ENCODE measurements at regions not wholly inside any gene's neighbourhood (a gene's known extent, or its start where the extent isn't known, plus 50 kb on each side); places are given as distances from the start of the nearest gene placed in this dataset.

- Histone ChIP-seq H3K36me3 (no peaks in the 10 kb centered on the region), H3K9ac (ENCODE audit: low read depth in 2 of 2, low read length in 2 of 2) (no peak overlapping the region), H3K27me3 (no peaks in the 10 kb centered on the region)
These were observed 1344.2 kb upstream of the PABPC4L start for GRCh38 chr4:135545616-135546317.

GRCh38 chr4:135538698-135539097 lies 1337.1 kb upstream of the PABPC4L start:
- no peak overlapping the region for H3K27ac ChIP-seq
- H3K36me3 ChIP-seq: no peaks in the 10 kb centered on the region
- H3K9me3 ChIP-seq: no peaks in the 10 kb centered on the region
- DNase-seq: no peak
- no peak for TF ChIP-seq CTCF (IDR thresholded peaks at IDR 0.05)
- H3K4me1 ChIP-seq: no peaks in the 10 kb centered on the region
- no peak overlapping the region for H3K4me3 ChIP-seq
- no peak overlapping the region for H3K9ac ChIP-seq (ENCODE audit: low read depth in 2 of 2, low read length in 2 of 2)
- no peaks in the 10 kb centered on the region for H3K27me3 ChIP-seq
- intact Hi-C loops (cut with DNase I): no loop called here

More at GRCh38 chr4:135545616-135546317, 1344.2 kb upstream of the PABPC4L start:
- no peak overlapping the region for H3K27ac ChIP-seq
- DNase-seq: no peak
- no peaks in the 10 kb centered on the region for H3K4me1 ChIP-seq
- intact Hi-C loops (cut with DNase I): no loop called here
- no peaks in the 10 kb centered on the region for H3K9me3 ChIP-seq
- H3K4me3 ChIP-seq: no peak overlapping the region
- TF ChIP-seq CTCF (IDR thresholded peaks at IDR 0.05): no peak

GRCh38 chr4:135533053-135533452 lies 1331.5 kb upstream of the PABPC4L start:
- Histone ChIP-seq H3K9me3 (no peaks in the 10 kb centered on the region), H3K27me3 (no peaks in the 10 kb centered on the region), H3K4me3 (no peak overlapping the region), H3K4me1 (no peaks in the 10 kb centered on the region), H3K36me3 (no peaks in the 10 kb centered on the region), H3K27ac (no peak overlapping the region), H3K9ac (ENCODE audit: low read depth in 2 of 2, low read length in 2 of 2) (no peak overlapping the region)
- intact Hi-C loops (cut with DNase I): no loop called here
- DNase-seq: no peak
- TF ChIP-seq CTCF (IDR thresholded peaks at IDR 0.05): no peak

GRCh38 chr4:135532132-135532531 lies 1330.5 kb upstream of the PABPC4L start:
- intact Hi-C loops (cut with DNase I): no loop called here
- no peaks in the 10 kb centered on the region for H3K27me3 ChIP-seq
- no peak for TF ChIP-seq CTCF (IDR thresholded peaks at IDR 0.05)

GRCh38 chr4:135515295-135515694 lies 1313.7 kb upstream of the PABPC4L start:
- Histone ChIP-seq H3K27ac (no peak overlapping the region), H3K4me3 (no peak overlapping the region), H3K36me3 (no peaks in the 10 kb centered on the region), H3K4me1 (no peaks in the 10 kb centered on the region), H3K9ac (ENCODE audit: low read depth in 2 of 2, low read length in 2 of 2) (no peak overlapping the region), H3K27me3 (no peaks in the 10 kb centered on the region), H3K9me3 (no peaks in the 10 kb centered on the region)
- intact Hi-C loops (cut with DNase I): no loop called here
- TF ChIP-seq CTCF (IDR thresholded peaks at IDR 0.05): no peak
- no peak for DNase-seq

More at GRCh38 chr4:135532132-135532531, 1330.5 kb upstream of the PABPC4L start:
- H3K27ac ChIP-seq: no peak overlapping the region
- DNase-seq: no peak
- no peaks in the 10 kb centered on the region for H3K9me3 ChIP-seq
- no peaks in the 10 kb centered on the region for H3K4me1 ChIP-seq
- H3K4me3 ChIP-seq: no peak overlapping the region
- no peak overlapping the region for H3K9ac ChIP-seq (ENCODE audit: low read depth in 2 of 2, low read length in 2 of 2)
- no peaks in the 10 kb centered on the region for H3K36me3 ChIP-seq
